Brain microvascular endothelial cell (primary cell): ENCODE measurements at regions not wholly inside any gene's neighbourhood (a gene's known extent, or its start where the extent isn't known, plus 50 kb on each side); places are given as distances from the start of the nearest gene placed in this dataset.

ENCODE experiments used
- DNase-seq: peaks from one replicate; pipeline ENCODE4 v3.0.0-alpha.2; 2020
- H3K27ac ChIP-seq: fragments of 250-450 bp; sonication (Bioruptor Pico); 2 replicates; pipeline ENCODE4 v1.5.1; 2020; ENCODE audit warnings: mild to moderate bottlenecking, moderate library complexity
- H3K27me3 ChIP-seq: fragments of 250-450 bp; sonication (Bioruptor Pico); replicated peaks from 2 replicates; pipeline ENCODE4 v1.5.1; 2020; ENCODE audit warnings: mild to moderate bottlenecking
- H3K36me3 ChIP-seq: fragments of 250-450 bp; sonication (Bioruptor Pico); replicated peaks from 2 replicates; pipeline ENCODE4 v1.5.1; 2020; ENCODE audit warnings: mild to moderate bottlenecking
- H3K4me3 ChIP-seq: 2 replicates; pipeline ENCODE4 v1.5.1; 2011; ENCODE audit warnings: low read depth, mild to moderate bottlenecking, control low read depth, low read length, moderate library complexity
- CTCF ChIP-seq: IDR thresholded peaks from 2 replicates; pipeline ENCODE4 v1.5.1; 2011; ENCODE audit warnings: low read depth, mild to moderate bottlenecking, moderate library complexity, low read length, control low read depth, inconsistent platforms; ENCODE audit errors: missing control alignments
- in situ Hi-C: cut with HindIII; loops from 2 replicates; pipeline ENCODE4 v1.10.0; 2017; ENCODE audit warnings: low sequenced_read_pairs, low pct_ligation_motif_present

DNA sequence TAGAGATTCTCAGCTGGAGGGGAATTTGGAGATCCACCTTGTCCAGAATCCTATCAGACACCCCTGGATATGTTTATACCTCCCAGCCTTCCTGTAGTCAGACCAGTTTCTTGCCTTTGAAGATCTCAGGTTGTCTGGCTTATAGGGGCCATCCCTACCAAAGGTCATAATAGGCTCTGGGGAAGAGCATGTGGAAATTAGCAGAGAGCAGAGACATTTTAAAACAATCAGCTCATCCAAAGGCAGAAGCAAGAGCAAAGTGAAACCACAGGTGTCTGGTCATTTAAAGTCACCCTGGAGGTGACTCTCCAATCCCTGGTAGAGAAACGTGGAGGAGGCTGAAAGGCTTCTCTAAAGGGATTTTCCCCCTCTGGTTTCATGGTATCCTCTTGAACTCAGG is 299.3 kb upstream of the EEF2KMT start:
- no peaks in the 10 kb centered on the region for H3K27me3 ChIP-seq
- H3K36me3 ChIP-seq = no peaks in the 10 kb centered on the region
- no peak overlapping the region for H3K27ac ChIP-seq
- no peak overlapping the region for H3K4me3 ChIP-seq
- no peak for TF ChIP-seq CTCF
- in situ Hi-C loops = no loop called here
- no peak for DNase-seq

DNA sequence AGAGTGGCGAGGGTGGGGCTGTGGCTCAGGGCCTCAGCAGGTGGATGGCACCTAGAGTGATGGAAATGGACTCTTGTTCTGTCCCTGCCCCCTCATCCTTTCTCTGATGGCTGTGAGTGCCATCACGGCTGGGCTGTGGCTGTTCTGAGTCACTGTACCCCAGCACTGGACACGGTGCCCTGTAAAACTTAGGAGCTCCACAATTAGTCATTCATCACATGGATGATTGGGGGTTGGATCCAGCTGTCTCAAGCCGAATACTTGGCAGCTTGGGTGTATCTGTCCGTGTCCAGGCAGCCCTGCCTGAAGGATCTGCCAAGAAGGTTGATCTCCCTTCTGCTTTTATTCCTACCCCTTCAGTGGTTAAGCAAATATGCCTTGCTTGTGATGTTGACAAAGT is 295.5 kb upstream of the EEF2KMT start:
- no peak for TF ChIP-seq CTCF
- no peaks in the 10 kb centered on the region for H3K36me3 ChIP-seq
- H3K27me3 ChIP-seq = no peaks in the 10 kb centered on the region
- no peak overlapping the region for H3K4me3 ChIP-seq
- no peak overlapping the region for H3K27ac ChIP-seq
- no peak for DNase-seq
- in situ Hi-C loops = no loop called here

- Histone ChIP-seq H3K36me3 (no peaks in the 10 kb centered on the region), H3K27ac (no peak overlapping the region), H3K27me3 (no peaks in the 10 kb centered on the region), H3K4me3 (no peak overlapping the region)
- no peak for DNase-seq
- in situ Hi-C loops = no loop called here
- TF ChIP-seq CTCF = no peak
Measured at GRCh38 chr16:5386989-5387388, 289.4 kb upstream of the EEF2KMT start.

- Histone ChIP-seq H3K27ac (no peak overlapping the region), H3K27me3 (no peaks in the 10 kb centered on the region), H3K4me3 (no peak overlapping the region), H3K36me3 (no peaks in the 10 kb centered on the region)
- TF ChIP-seq CTCF = no peak
- in situ Hi-C loops = no loop called here
- no peak for DNase-seq
Measured at GRCh38 chr16:5385811-5386210, 288.2 kb upstream of the EEF2KMT start.

DNA sequence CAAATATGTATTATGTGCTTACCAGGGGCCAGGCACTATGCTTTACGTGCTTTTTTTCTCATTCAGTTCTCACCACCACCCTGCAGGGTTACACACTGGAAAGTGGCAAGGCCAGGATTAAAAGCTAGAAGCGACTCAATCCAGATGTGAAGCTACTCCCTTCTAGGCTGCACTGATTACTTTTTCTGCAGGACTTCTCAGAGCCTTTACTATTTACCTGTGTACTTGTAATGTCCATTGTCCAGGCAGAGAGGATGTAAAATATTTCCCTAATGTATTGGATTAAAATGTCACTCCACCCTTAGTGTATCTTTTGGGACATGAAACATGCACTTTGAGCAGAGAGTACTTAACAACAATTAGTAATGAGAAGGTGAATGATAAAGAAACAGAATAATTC is 287.5 kb upstream of the EEF2KMT start:
- no peak for TF ChIP-seq CTCF
- no peak for DNase-seq

GRCh38 chr16:5383737-5384136 is 286.1 kb upstream of the EEF2KMT start:
- no peak overlapping the region for H3K4me3 ChIP-seq
- H3K27ac ChIP-seq = no peak overlapping the region
- no peaks in the 10 kb centered on the region for H3K27me3 ChIP-seq
- no peak for DNase-seq
- no peaks in the 10 kb centered on the region for H3K36me3 ChIP-seq
- TF ChIP-seq CTCF = no peak
- in situ Hi-C loops = no loop called here

More for the DNA sequence above, 287.5 kb upstream of the EEF2KMT start:
- Histone ChIP-seq H3K27me3 (no peaks in the 10 kb centered on the region), H3K36me3 (no peaks in the 10 kb centered on the region), H3K4me3 (no peak overlapping the region), H3K27ac (no peak overlapping the region)
- in situ Hi-C loops = no loop called here
